GM19238 (cell line): ENCODE measurements at regions not wholly inside any gene's neighbourhood (a gene's known extent, or its start where the extent isn't known, plus 50 kb on each side); places are given as distances from the start of the nearest gene placed in this dataset.

Experiments used
- DNase-seq: peaks from one replicate; pipeline ENCODE4 v3.0.0; 2011; ENCODE audit warnings: low spot score; ENCODE audit not compliant: insufficient read length

GRCh38 chr15:81987628-81988027 lies 58.2 kb downstream of the MEX3B start:
- DNase-seq = no peak

- no peak for DNase-seq
Observed at GRCh38 chr15:81983497-81983896, 62.3 kb downstream of the MEX3B start.

- DNase-seq = no peak
Observed at GRCh38 chr15:81982808-81983207, 63.0 kb downstream of the MEX3B start.

- no peak for DNase-seq
Observed at GRCh38 chr15:81981908-81982307, 63.9 kb downstream of the MEX3B start.

- no peak for DNase-seq
Observed at GRCh38 chr15:81977464-81977863, 68.4 kb downstream of the MEX3B start.

GRCh38 chr15:81968691-81969090 lies 77.1 kb downstream of the MEX3B start:
- no peak for DNase-seq

- DNase-seq = no peak
Observed at GRCh38 chr15:81966631-81967030, 79.2 kb downstream of the MEX3B start.

- DNase-seq = no peak
Observed at GRCh38 chr15:81962482-81962881, 83.3 kb downstream of the MEX3B start.

GRCh38 chr15:81959196-81959595 lies 86.6 kb downstream of the MEX3B start:
- DNase-seq = no peak

- no peak for DNase-seq
Observed at GRCh38 chr15:81957698-81958097, 88.1 kb downstream of the MEX3B start.

GRCh38 chr15:81955382-81956062 lies 90.3 kb downstream of the MEX3B start:
- DNase-seq = no peak

GRCh38 chr15:81954158-81954783 lies 91.5 kb downstream of the MEX3B start:
- DNase-seq = no peak

GRCh38 chr15:81950841-81951414 lies 94.9 kb downstream of the MEX3B start:
- no peak for DNase-seq

GRCh38 chr15:81948751-81949150 lies 97.1 kb downstream of the MEX3B start:
- no peak for DNase-seq

GRCh38 chr15:81948222-81948621 lies 97.6 kb downstream of the MEX3B start:
- DNase-seq = no peak

- DNase-seq = no peak
Observed at GRCh38 chr15:81947548-81947947, 98.3 kb downstream of the MEX3B start.

GRCh38 chr15:81945014-81945615 lies 100.7 kb downstream of the MEX3B start:
- no peak for DNase-seq

GRCh38 chr15:81942655-81943195 lies 103.1 kb downstream of the MEX3B start:
- DNase-seq = no peak

GRCh38 chr15:81942157-81942556 lies 103.7 kb downstream of the MEX3B start:
- DNase-seq = no peak

- no peak for DNase-seq
Observed at GRCh38 chr15:81941479-81941878, 104.3 kb downstream of the MEX3B start.

GRCh38 chr15:81940467-81941451 lies 105.1 kb downstream of the MEX3B start:
- DNase-seq = no peak
